Suprapubic skin (tissue), 4 donors: ENCODE measurements at regions not wholly inside any gene's neighbourhood (a gene's known extent, or its start where the extent isn't known, plus 50 kb on each side); places are given as distances from the start of the nearest gene placed in this dataset.

Source experiments
- CTCF ChIP-seq, 2 donors: fragments of 200-600 bp in 1 of 2; fragments of 450-650 bp in 1 of 2; sonication (generic) in 1 of 2; IDR thresholded peaks; one replicate each; pipeline ENCODE4 v1.5.1; 2016 to 2019; ENCODE audit warnings: antibody characterized with exemption in 2 of 2, mild to moderate bottlenecking in 1 of 2, moderate library complexity in 1 of 2
- EP300 ChIP-seq: sonication (generic); formaldehyde crosslinking; IDR thresholded peaks from one replicate; pipeline ENCODE4 v1.6.1; 2017; ENCODE audit warnings: antibody characterized with exemption
- POLR2A ChIP-seq, 2 donors: fragments of 450-650 bp; IDR thresholded peaks; one replicate each; pipeline ENCODE4 v1.6.1; 2017; ENCODE audit warnings: antibody characterized with exemption in 2 of 2, mild to moderate bottlenecking in 2 of 2, moderate library complexity in 2 of 2
- POLR2AphosphoS5 ChIP-seq, 3 donors: sonication (generic); formaldehyde crosslinking; IDR thresholded peaks; one replicate each; pipeline ENCODE4 v1.6.1; 2017; ENCODE audit warnings: antibody characterized with exemption in 3 of 3

- TF ChIP-seq POLR2A (IDR thresholded peaks at IDR 0.05), result no peak
- no peak for TF ChIP-seq CTCF (IDR thresholded peaks at IDR 0.05)
- no peak for TF ChIP-seq POLR2AphosphoS5 (IDR thresholded peaks at IDR 0.05)
- no peak for TF ChIP-seq EP300
These were observed 348.7 kb downstream of the NR4A2 start for GRCh38 chr2:155983845-155984244.
